ENCODE measurements at regions not wholly inside any gene's neighbourhood (a gene's known extent, or its start where the extent isn't known, plus 50 kb on each side); places are given as distances from the start of the nearest gene placed in this dataset.
"Not testable (repeated sequence)": the region's sequence is repeated elsewhere in the genome, so short reads cannot be mapped to it uniquely, and the experiment has no call there.

- Histone ChIP-seq H3K9me3 (ENCODE audit: insufficient read depth, low read length) (no peaks in the 10 kb centered on the region), H3K4me1 (ENCODE audit: insufficient read depth, insufficient read length) (no peaks in the 10 kb centered on the region), H3K9ac (ENCODE audit: insufficient read length, low read depth) (no peak overlapping the region), H3K36me3 (ENCODE audit: insufficient read depth, insufficient read length, low read length) (no peaks in the 10 kb centered on the region), H3K27me3 (ENCODE audit: insufficient read depth, insufficient read length) (no peaks in the 10 kb centered on the region), H3K4me3 (ENCODE audit: insufficient read length, low read depth) (no peak overlapping the region)
- TF ChIP-seq YY1 (IDR thresholded peaks at IDR 0.05; ENCODE audit: insufficient read depth, insufficient read length) (no peak), ZNF274 (IDR thresholded peaks at IDR 0.05; ENCODE audit: low read depth, low read length) (no peak), SUZ12 (IDR thresholded peaks at IDR 0.05; ENCODE audit: extremely low read depth, insufficient read depth, insufficient read length) (no peak)
- DNase-seq (ENCODE audit: low read depth, low spot score): no peak
Observed at GRCh38 chr13:65679240-65679639, 1550.9 kb downstream of the PCDH9 start.

- Histone ChIP-seq H3K4me3 (ENCODE audit: insufficient read length, low read depth) (no peak overlapping the region), H3K9ac (ENCODE audit: insufficient read length, low read depth) (no peak overlapping the region), H3K4me1 (ENCODE audit: insufficient read depth, insufficient read length) (no peaks in the 10 kb centered on the region), H3K9me3 (ENCODE audit: insufficient read depth, low read length) (no peaks in the 10 kb centered on the region), H3K27me3 (ENCODE audit: insufficient read depth, insufficient read length) (no peaks in the 10 kb centered on the region), H3K36me3 (ENCODE audit: insufficient read depth, insufficient read length, low read length) (no peaks in the 10 kb centered on the region)
- DNase-seq (ENCODE audit: low read depth, low spot score): peak; percentile 8
- TF ChIP-seq YY1 (IDR thresholded peaks at IDR 0.05; ENCODE audit: insufficient read depth, insufficient read length) (no peak), ZNF274 (IDR thresholded peaks at IDR 0.05; ENCODE audit: low read depth, low read length) (no peak), SUZ12 (IDR thresholded peaks at IDR 0.05; ENCODE audit: extremely low read depth, insufficient read depth, insufficient read length) (no peak)
Observed at GRCh38 chr13:65677906-65678305, 1552.2 kb downstream of the PCDH9 start.

- H3K4me1 ChIP-seq (ENCODE audit: insufficient read depth, insufficient read length); H3K27me3 ChIP-seq (ENCODE audit: insufficient read depth, insufficient read length); H3K4me3 ChIP-seq (ENCODE audit: insufficient read length, low read depth); H3K9ac ChIP-seq (ENCODE audit: insufficient read length, low read depth); H3K9me3 ChIP-seq (ENCODE audit: insufficient read depth, low read length); H3K36me3 ChIP-seq (ENCODE audit: insufficient read depth, insufficient read length, low read length); DNase-seq (ENCODE audit: low read depth, low spot score): not testable (repeated sequence)
Observed at GRCh38 chr13:65675383-65675782, 1554.8 kb downstream of the PCDH9 start.

- H3K4me1 ChIP-seq (ENCODE audit: insufficient read depth, insufficient read length): no peaks in the 10 kb centered on the region
- no peaks in the 10 kb centered on the region for H3K9me3 ChIP-seq (ENCODE audit: insufficient read depth, low read length)
- DNase-seq (ENCODE audit: low read depth, low spot score): no peak
- H3K27me3 ChIP-seq (ENCODE audit: insufficient read depth, insufficient read length): no peaks in the 10 kb centered on the region
- no peak overlapping the region for H3K4me3 ChIP-seq (ENCODE audit: insufficient read length, low read depth)
- H3K9ac ChIP-seq (ENCODE audit: insufficient read length, low read depth): no peak overlapping the region
- TF ChIP-seq ZNF274 (IDR thresholded peaks at IDR 0.05; ENCODE audit: low read depth, low read length): no peak
- TF ChIP-seq SUZ12 (IDR thresholded peaks at IDR 0.05; ENCODE audit: extremely low read depth, insufficient read depth, insufficient read length): no peak
- TF ChIP-seq YY1 (IDR thresholded peaks at IDR 0.05; ENCODE audit: insufficient read depth, insufficient read length): no peak
- no peaks in the 10 kb centered on the region for H3K36me3 ChIP-seq (ENCODE audit: insufficient read depth, insufficient read length, low read length)
Observed at GRCh38 chr13:65670014-65670625, 1560.0 kb downstream of the PCDH9 start.

GRCh38 chr13:65660731-65661130 lies 1569.4 kb downstream of the PCDH9 start:
- no peak for DNase-seq (ENCODE audit: low read depth, low spot score)
- Histone ChIP-seq H3K4me1 (ENCODE audit: insufficient read depth, insufficient read length) (no peaks in the 10 kb centered on the region), H3K27me3 (ENCODE audit: insufficient read depth, insufficient read length) (no peaks in the 10 kb centered on the region), H3K9ac (ENCODE audit: insufficient read length, low read depth) (no peak overlapping the region), H3K36me3 (ENCODE audit: insufficient read depth, insufficient read length, low read length) (no peaks in the 10 kb centered on the region), H3K4me3 (ENCODE audit: insufficient read length, low read depth) (no peak overlapping the region), H3K9me3 (ENCODE audit: insufficient read depth, low read length) (no peaks in the 10 kb centered on the region)
- TF ChIP-seq YY1 (IDR thresholded peaks at IDR 0.05; ENCODE audit: insufficient read depth, insufficient read length) (no peak), SUZ12 (IDR thresholded peaks at IDR 0.05; ENCODE audit: extremely low read depth, insufficient read depth, insufficient read length) (no peak), ZNF274 (IDR thresholded peaks at IDR 0.05; ENCODE audit: low read depth, low read length) (no peak)

- H3K4me3 ChIP-seq (ENCODE audit: insufficient read length, low read depth): no peak overlapping the region
- DNase-seq (ENCODE audit: low read depth, low spot score): no peak
- no peaks in the 10 kb centered on the region for H3K27me3 ChIP-seq (ENCODE audit: insufficient read depth, insufficient read length)
- H3K36me3 ChIP-seq (ENCODE audit: insufficient read depth, insufficient read length, low read length): no peaks in the 10 kb centered on the region
- no peak overlapping the region for H3K9ac ChIP-seq (ENCODE audit: insufficient read length, low read depth)
- H3K9me3 ChIP-seq (ENCODE audit: insufficient read depth, low read length): no peaks in the 10 kb centered on the region
- TF ChIP-seq ZNF274 (IDR thresholded peaks at IDR 0.05; ENCODE audit: low read depth, low read length) (no peak), YY1 (IDR thresholded peaks at IDR 0.05; ENCODE audit: insufficient read depth, insufficient read length) (no peak), SUZ12 (IDR thresholded peaks at IDR 0.05; ENCODE audit: extremely low read depth, insufficient read depth, insufficient read length) (no peak)
- no peaks in the 10 kb centered on the region for H3K4me1 ChIP-seq (ENCODE audit: insufficient read depth, insufficient read length)
Observed at GRCh38 chr13:65656740-65657329, 1573.3 kb downstream of the PCDH9 start.

GRCh38 chr13:65653613-65654012 lies 1576.5 kb downstream of the PCDH9 start:
- no peak overlapping the region for H3K4me3 ChIP-seq (ENCODE audit: insufficient read length, low read depth)
- DNase-seq (ENCODE audit: low read depth, low spot score): no peak
- H3K9ac ChIP-seq (ENCODE audit: insufficient read length, low read depth): no peak overlapping the region
- no peaks in the 10 kb centered on the region for H3K36me3 ChIP-seq (ENCODE audit: insufficient read depth, insufficient read length, low read length)
- no peaks in the 10 kb centered on the region for H3K9me3 ChIP-seq (ENCODE audit: insufficient read depth, low read length)
- no peaks in the 10 kb centered on the region for H3K27me3 ChIP-seq (ENCODE audit: insufficient read depth, insufficient read length)
- TF ChIP-seq YY1 (IDR thresholded peaks at IDR 0.05; ENCODE audit: insufficient read depth, insufficient read length): no peak
- no peak for TF ChIP-seq SUZ12 (IDR thresholded peaks at IDR 0.05; ENCODE audit: extremely low read depth, insufficient read depth, insufficient read length)
- no peak for TF ChIP-seq ZNF274 (IDR thresholded peaks at IDR 0.05; ENCODE audit: low read depth, low read length)
- no peaks in the 10 kb centered on the region for H3K4me1 ChIP-seq (ENCODE audit: insufficient read depth, insufficient read length)
